HFFc6 (cell line): ENCODE measurements at regions not wholly inside any gene's neighbourhood (a gene's known extent, or its start where the extent isn't known, plus 50 kb on each side); places are given as distances from the start of the nearest gene placed in this dataset.

ENCODE experiments used
- DNase-seq: peaks from one replicate; pipeline ENCODE4 v3.0.0-alpha.2; 2018
- H3K27ac Mint-ChIP-seq: 2 replicates; pipeline ENCODE4 v1.8.0; 2020; ENCODE audit warnings: mild to moderate bottlenecking, mixed read lengths
- H3K27me3 Mint-ChIP-seq: 2 replicates; pipeline ENCODE4 v1.8.0; 2021; ENCODE audit warnings: mild to moderate bottlenecking, moderate library complexity, mixed read lengths; ENCODE audit not compliant: insufficient read depth
- H3K36me3 Mint-ChIP-seq: 2 replicates; pipeline ENCODE4 v1.8.0; 2021; ENCODE audit warnings: low read depth, mixed read lengths
- H3K4me1 Mint-ChIP-seq: 2 replicates; pipeline ENCODE4 v1.8.0; 2020; ENCODE audit warnings: low read depth, mixed read lengths
- H3K4me3 Mint-ChIP-seq: 2 replicates; pipeline ENCODE4 v1.8.0; 2020; ENCODE audit warnings: mild to moderate bottlenecking, moderate library complexity, mixed read lengths
- H3K9me3 Mint-ChIP-seq: 2 replicates; pipeline ENCODE4 v1.8.0; 2020; ENCODE audit warnings: mild to moderate bottlenecking, mixed read lengths
- TF ChIP-seq, protein P1 (sequence below): fragments of 200-600 bp; sonication (generic); IDR thresholded peaks from 2 replicates; pipeline ENCODE4 v1.5.0; 2021; ENCODE audit warnings: antibody characterized with exemption, mild to moderate bottlenecking

DNA sequence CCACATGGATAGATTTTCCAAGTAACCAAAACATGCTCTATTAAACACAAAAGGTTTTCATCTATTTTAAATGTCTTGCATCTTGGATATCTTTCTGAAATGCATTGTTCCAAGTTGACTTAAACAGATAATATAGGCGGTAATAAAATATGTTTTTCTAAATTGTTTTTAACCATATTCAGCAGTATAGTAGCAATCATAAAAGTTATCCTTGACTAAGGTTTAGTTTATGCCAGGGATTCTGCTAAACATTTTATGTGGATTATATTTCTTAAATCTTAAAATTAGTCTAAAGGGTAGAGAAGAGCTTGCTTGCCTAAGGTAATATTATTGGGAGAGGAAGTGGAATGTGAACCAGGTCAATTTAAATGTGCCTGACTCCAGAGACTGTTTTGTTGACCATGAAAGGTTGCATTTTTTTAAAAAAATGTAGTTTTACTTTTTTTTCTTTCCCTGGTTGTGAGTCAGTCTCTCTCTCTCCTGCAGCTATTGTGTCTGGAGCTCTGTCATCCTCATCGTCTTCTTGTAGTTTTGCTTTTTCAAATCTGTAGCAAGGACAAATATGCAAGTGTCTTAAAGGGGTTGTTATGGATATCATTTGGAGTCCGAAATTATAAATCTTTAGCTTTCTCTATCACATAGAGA lies 309.1 kb upstream of the COL3A1 start:
- DNase-seq: peak; percentile 42
- TF ChIP-seq, protein P1, sequence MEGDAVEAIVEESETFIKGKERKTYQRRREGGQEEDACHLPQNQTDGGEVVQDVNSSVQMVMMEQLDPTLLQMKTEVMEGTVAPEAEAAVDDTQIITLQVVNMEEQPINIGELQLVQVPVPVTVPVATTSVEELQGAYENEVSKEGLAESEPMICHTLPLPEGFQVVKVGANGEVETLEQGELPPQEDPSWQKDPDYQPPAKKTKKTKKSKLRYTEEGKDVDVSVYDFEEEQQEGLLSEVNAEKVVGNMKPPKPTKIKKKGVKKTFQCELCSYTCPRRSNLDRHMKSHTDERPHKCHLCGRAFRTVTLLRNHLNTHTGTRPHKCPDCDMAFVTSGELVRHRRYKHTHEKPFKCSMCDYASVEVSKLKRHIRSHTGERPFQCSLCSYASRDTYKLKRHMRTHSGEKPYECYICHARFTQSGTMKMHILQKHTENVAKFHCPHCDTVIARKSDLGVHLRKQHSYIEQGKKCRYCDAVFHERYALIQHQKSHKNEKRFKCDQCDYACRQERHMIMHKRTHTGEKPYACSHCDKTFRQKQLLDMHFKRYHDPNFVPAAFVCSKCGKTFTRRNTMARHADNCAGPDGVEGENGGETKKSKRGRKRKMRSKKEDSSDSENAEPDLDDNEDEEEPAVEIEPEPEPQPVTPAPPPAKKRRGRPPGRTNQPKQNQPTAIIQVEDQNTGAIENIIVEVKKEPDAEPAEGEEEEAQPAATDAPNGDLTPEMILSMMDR: no peak
- H3K4me1 Mint-ChIP-seq: peaks cover 36% of the 10 kb centered on the region
- no peaks in the 10 kb centered on the region for H3K27me3 Mint-ChIP-seq
- H3K27ac Mint-ChIP-seq: peak overlapping the region; percentile 45
- H3K36me3 Mint-ChIP-seq: no peaks in the 10 kb centered on the region
- no peaks in the 10 kb centered on the region for H3K9me3 Mint-ChIP-seq
- peak overlapping the region; percentile 78 for H3K4me3 Mint-ChIP-seq

DNA sequence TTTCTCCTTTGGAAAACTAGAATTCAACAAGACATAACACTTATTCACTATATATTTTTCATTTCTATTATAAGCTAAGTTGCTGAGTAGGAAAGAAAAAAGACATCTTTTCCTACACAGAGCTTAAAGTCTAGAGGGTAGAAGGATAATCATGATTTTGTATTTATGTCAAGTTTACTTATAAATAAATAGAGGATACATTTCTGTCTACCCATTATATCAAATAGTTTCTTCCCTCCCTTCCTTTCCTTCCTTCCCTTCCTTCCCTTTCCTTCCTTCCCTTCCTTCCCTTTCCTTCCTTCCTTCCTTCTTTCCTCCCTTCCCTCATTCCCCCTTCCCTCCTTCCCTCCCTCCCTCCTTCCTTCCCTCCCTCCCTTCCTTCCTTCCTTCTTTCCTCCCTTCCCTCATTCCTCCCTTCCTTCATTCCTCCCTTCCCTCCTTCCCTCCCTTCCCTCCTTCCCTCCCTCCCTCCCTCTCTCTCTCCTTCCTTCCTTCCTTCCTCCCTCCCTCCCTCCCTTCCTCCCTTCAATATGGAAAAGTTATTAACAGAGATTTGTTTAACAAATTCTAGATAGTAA lies 308.4 kb upstream of the COL3A1 start:
- H3K9me3 Mint-ChIP-seq: no peaks in the 10 kb centered on the region

DNA sequence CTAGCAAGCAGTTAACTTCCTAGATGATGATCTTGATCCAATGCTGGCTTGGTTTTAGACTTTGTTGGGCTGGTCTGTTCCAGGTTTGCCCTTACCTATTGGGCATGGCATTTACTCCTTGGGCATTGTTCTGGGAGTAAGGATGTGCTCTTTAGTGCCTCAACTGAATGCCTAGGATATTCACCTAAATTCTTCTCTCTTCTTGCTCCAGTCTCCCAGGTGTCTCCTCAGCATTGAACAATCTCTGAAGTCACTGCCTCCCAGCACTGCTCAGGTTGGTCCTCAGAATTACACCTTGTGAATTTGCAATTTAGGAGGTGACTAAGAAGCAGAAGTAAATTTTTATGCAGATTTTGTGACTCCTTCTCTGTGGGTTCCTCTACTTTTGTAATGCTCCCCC lies 307.7 kb upstream of the COL3A1 start:
- Mint-ChIP-seq H3K27ac (no peak overlapping the region), H3K4me1 (peaks cover 33% of the 10 kb centered on the region), H3K4me3 (no peak overlapping the region), H3K27me3 (no peaks in the 10 kb centered on the region), H3K36me3 (no peaks in the 10 kb centered on the region), H3K9me3 (no peaks in the 10 kb centered on the region)
- TF ChIP-seq, protein P1: no peak
- DNase-seq: no peak

More for the DNA sequence above, 308.4 kb upstream of the COL3A1 start:
- Mint-ChIP-seq H3K27me3 (no peaks in the 10 kb centered on the region), H3K4me3 (no peak overlapping the region; the same call in 1 of the 2 replicates), H3K27ac (no peak overlapping the region), H3K36me3 (no peaks in the 10 kb centered on the region), H3K4me1 (peaks cover 33% of the 10 kb centered on the region)
- no peak for DNase-seq
- TF ChIP-seq, protein P1: no peak

DNA sequence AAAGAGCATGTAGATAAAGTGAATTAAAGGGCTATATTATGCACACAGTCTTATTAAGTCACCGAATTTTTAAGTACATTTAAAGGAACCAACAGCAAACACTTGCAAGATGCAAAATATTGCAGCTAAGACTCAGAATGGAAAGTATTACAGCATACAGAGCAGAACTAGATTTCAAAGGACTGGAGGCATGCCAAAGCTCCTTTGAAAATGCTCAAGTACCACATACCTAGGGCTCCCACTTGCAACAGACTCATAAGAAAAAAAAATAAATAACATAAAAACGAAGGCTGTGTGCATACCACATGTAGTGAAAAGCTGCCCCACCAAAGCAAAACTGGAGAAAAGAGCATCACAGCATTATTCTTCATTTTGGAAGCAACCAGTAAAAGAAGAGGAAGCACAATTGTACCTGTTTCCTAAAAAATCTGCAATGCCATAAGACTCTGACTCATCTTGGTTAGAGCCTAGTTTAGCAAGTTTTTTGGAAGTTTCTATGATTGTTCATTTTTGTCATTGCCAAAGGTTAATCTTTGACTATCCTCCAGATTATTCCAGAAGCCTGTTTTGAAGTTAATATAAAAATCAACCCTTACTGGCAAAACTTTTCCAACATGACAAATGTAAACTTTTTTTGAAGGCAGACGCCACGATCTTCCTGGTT lies 306.0 kb upstream of the COL3A1 start:
- Mint-ChIP-seq H3K4me3 (peak overlapping the region; percentile 14; the same call in 1 of the 2 replicates), H3K4me1 (peaks cover 33% of the 10 kb centered on the region), H3K27me3 (no peaks in the 10 kb centered on the region), H3K27ac (0 out of 2 replicates have a peak overlapping the region, but pooled peaks have one; percentile 0), H3K9me3 (no peaks in the 10 kb centered on the region), H3K36me3 (no peaks in the 10 kb centered on the region)
- TF ChIP-seq, protein P1: no peak
- DNase-seq: peak; percentile 31

DNA sequence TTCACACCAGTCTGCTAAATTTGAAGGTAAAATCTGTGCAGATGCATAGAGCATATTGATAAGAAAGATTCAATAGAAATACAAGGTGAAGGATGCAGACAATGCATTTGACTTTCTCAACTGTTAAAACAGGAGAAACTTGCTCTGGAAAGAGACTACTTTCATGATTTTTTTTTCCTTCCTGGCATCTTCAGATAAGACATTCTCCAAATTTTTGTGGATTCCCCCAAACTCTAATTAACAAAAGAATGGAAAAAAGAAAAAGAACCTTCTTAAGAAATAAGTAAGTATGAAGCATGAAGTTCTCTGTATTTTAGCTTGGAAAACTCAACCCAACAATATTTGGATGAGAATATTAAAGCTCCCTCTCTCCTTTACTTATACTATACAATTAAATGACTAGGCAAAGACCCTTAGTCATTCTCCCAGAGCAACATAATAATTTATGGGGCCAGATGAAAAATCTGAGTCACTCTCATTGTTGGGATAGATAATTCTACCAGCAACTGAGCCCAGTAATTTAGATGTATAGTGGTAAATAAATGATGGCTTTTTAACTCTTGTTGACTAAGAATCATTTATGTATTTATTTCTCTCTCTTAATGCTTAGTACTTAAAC lies 298.7 kb upstream of the COL3A1 start:
- Mint-ChIP-seq H3K36me3 (no peaks in the 10 kb centered on the region), H3K27ac (peak overlapping the region; percentile 74), H3K4me3 (peak overlapping the region; percentile 1; the same call in 1 of the 2 replicates), H3K27me3 (no peaks in the 10 kb centered on the region), H3K4me1 (peaks cover 43% of the 10 kb centered on the region), H3K9me3 (no peaks in the 10 kb centered on the region)
- DNase-seq: peak; percentile 77
- TF ChIP-seq, protein P1: no peak
